ENCODE measurements at regions not wholly inside any gene's neighbourhood (a gene's known extent, or its start where the extent isn't known, plus 50 kb on each side); places are given as distances from the start of the nearest gene placed in this dataset.

DNA sequence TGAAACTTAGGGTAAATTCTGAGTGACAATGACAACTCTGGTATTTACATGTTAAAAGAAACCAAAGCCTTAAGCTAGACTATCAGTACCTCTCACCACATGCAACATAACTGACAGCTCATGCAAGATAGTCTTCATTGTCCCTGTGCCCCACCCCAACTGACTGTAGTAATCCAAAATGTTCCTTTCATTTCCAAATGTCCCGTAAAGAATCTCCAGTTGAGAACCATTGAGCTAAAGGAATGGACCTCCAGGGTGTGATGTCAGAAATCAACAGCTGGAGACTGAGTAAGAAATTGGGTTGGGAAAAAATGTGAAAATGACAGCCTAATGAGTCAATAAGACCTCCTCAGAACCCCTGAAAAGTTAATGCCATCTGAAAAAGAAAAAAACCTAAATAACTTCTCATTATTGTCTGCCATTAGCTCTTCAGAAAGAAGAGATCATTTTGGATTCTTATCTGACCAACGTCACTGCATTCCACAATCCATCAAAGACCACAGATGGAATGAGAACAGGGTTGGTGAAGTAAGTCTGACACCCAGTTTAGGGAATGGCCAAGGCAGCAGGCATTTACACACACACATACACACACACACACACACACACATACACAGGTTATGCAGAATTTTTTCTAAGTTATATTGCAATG lies 51.7 kb upstream of the ACVR2A start:
- DNase-seq (ENCODE audit: low spot score): peak; percentile 55

- DNase-seq (ENCODE audit: low spot score): no peak
Measured at GRCh38 chr2:147790580-147790979, 54.2 kb upstream of the ACVR2A start.

DNA sequence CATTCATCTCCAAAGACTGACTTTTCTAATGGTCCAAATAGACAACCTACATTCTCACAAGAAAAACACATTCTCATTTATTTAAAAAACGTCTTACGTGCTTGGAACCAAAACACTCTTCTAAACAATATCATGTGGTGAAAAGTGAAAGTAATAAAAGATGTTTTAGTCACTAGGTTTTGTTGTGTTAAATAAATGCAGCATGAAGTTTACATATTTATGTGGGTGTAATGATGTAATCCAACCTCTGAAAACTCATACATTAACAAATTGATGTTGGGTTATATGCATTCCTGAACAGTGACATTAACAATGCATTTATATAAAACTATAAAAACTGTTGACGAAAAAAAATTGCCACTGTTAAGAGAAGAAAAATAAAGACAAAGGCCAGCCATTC lies 55.1 kb upstream of the ACVR2A start:
- no peak for DNase-seq (ENCODE audit: low spot score)

- DNase-seq (ENCODE audit: low spot score): no peak
Measured at GRCh38 chr2:147789287-147789686, 55.5 kb upstream of the ACVR2A start.

DNA sequence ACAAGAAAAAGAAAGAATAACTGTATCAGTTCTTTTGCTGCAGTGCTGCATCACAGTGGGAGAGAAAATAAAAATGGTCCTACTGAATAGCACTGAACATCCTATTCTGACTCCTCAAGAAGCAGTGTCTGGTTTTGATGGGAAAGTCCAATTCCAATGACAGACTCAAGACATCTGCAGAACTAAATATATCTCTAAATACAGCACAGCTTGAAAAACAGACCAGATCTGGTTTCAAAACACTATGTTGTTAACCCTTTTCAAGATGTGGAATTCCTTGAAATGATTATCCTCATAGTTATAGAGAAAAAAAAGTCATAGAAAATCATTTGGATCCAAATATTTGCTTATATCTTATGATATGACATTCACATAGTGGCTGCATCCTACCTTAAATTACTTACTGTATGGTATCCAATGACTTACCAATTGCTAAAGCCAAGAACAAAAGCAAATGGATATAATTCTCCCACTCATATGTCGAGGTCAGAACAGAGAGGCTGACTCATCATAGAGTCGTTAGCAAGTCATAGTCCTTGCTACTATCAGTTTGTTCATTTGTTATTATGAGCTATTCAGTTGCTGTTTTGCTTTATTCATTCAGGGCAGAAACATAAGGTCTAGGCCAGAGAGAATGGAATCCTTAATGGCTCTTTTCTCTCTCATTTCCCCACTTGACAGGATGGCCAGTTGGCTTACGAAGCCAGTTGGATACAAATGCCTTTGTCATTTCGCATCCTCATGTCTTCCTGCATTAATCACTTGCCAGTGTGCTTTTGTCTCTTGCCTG lies 62.5 kb upstream of the ACVR2A start:
- peak; percentile 7 for DNase-seq (ENCODE audit: low spot score)

GRCh38 chr2:147779440-147779839 lies 65.4 kb upstream of the ACVR2A start:
- DNase-seq (ENCODE audit: low spot score): no peak

GRCh38 chr2:147777394-147777793 lies 67.4 kb upstream of the ACVR2A start:
- no peak for DNase-seq (ENCODE audit: low spot score)

DNA sequence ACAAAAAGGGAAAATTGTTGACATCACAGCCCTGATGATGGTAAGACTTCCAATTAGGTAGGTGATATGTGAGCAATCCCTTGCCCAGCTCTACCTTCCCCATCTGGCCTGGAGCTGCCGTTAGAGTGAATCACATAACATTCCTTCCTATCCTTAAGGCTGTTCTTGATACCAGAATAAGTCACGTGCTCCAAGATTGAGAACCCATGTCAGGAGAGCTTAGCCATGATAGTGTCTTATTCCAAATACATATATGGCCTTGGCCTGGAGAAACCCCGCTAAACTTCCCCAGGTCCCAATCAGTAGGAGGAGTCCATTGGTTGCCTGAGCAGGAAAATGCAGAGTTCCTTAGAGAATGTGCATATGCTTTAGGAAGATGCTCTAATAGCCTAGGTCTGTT lies 70.0 kb upstream of the ACVR2A start:
- DNase-seq (ENCODE audit: low spot score): no peak

DNA sequence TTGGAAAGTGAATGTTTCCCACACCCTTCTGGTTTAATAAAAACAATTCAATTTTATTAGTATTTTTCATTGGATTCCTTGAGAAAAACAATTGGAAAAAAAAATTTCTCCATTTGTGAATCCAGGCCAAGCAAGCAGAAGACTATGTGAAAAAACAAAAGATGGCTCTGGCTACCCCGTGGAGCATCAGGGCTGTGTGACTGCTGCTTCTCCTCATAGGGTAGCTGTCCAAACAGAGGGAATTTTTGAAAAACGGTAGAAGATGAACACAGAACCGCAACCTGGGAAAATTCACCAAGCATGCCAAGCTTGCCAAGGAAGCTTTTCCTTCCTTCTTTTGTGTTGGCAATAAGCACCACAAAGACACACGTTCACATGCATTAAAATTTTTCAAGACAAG lies 71.3 kb upstream of the ACVR2A start:
- DNase-seq (ENCODE audit: low spot score): no peak

DNA sequence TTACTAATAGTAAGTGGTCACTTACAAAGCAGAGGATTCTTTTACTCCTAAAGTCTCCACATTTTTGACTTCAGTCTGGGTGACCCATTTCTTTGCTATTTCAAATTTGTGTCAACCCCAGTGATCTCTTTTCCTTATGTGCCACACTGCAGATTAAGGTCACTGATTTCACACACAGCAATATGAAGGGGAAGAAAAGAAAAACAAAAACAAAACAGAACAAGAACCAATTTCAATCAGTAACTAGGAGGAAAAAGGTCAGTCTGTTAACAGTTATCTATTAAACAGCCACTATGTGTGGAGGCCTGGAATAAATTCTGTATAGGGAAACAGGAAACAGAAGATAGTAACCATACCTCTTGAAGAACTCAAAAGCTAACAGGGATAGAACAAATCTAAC lies 72.0 kb upstream of the ACVR2A start:
- DNase-seq (ENCODE audit: low spot score): no peak

DNA sequence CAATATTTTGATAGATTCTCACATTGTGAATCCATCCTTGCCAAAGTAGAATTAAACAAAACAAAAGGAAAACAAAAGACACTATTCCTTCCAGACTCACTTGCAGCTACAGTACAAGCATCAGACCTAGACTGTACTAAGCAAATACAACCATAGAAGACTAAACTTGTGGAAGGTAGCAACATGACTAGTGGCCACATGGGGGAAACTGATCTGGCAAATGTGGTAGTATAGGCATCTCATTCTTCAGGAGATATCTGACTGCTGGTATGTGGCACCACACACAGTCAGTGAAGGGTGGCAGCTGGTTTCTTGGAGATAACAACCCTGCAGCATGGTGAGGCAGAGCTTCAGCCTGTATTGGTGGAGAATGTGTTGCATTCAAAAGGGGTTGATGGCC lies 81.0 kb upstream of the ACVR2A start:
- no peak for DNase-seq (ENCODE audit: low spot score)

- no peak for DNase-seq (ENCODE audit: low spot score)
Measured at GRCh38 chr2:147760984-147761383, 83.8 kb upstream of the ACVR2A start.

GRCh38 chr2:147759536-147759935 lies 85.3 kb upstream of the ACVR2A start:
- DNase-seq (ENCODE audit: low spot score): no peak

GRCh38 chr2:147758821-147759220 lies 86.0 kb upstream of the ACVR2A start:
- no peak for DNase-seq (ENCODE audit: low spot score)

DNA sequence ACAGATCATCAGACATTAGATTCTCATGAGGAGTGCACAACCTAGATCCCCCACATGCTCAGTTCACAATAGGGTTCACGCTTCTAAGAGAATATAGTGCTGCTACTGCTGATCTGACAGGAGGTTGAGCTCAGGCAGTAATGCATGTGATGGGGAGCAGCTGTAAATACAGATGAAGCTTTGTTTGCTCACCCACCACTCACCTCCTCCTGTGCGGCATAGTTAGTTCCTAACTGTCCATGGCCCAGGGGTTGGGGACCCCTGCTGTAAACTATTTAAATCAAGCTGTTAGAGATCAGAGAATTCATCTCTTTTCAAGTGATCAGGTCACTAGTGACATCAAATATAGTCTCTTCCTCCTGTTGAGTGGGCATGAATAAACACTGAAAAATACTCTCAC lies 88.8 kb upstream of the ACVR2A start:
- DNase-seq (ENCODE audit: low spot score): no peak

GRCh38 chr2:147740211-147740927 lies 104.5 kb upstream of the ACVR2A start:
- DNase-seq (ENCODE audit: low spot score): no peak

GRCh38 chr2:147739508-147739907 lies 105.3 kb upstream of the ACVR2A start:
- DNase-seq (ENCODE audit: low spot score): peak; percentile 4

DNA sequence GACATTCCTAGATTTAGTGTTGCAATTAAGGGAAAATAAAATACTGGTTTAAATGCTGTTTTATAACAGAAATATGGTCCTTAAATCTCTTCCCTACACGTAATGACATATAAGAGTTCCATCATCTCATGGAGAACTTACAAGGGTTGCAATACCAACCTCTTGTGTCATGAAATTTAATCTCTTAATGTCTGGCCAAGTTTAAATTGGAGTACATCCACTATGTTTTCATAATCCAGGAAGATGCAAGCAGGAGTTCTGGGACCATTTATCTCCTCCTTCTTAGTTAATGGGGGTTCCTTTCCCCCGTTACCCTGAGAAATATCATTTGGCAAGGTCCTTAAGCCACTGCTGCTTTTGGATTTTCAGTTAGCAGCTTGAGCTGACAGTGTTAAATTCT lies 126.0 kb upstream of the ACVR2A start:
- DNase-seq (ENCODE audit: low spot score): no peak

DNA sequence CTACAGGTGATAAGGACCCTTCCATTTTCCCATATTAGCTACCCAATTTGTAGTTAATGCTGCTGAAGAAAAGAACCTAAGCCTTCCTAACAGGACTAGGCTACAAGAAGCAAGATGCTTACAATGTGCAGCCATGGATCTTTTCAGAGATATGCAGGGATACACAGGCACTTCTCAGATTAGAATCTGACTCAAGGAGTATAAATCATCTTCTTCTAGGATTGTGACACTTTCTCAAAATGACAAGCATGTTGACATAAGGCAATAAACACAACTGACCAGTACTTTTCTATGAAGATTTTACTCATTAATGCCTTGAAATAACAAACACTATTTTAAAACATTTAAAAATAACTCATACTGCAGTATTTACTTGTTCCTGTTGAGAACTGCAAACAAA lies 127.9 kb upstream of the ACVR2A start:
- no peak for DNase-seq (ENCODE audit: low spot score)

DNA sequence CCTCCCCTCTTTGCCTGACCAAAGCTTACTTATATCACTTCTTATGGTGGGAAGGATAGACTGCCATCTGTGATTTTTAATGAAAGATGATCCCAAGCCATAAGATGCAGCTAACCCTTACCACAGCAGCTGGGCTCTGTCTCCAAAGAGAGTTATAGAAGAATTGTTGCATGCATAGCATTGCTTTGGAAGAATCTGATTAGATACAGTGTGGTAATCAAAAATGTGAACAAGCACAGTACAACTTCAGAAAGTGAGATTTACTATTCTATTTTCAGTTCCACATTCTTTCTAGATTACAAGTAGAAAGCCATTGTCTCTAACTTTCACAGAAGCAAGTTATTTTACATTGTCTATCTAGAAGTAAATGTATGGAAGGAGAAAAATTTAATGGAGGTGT lies 129.0 kb upstream of the ACVR2A start:
- DNase-seq (ENCODE audit: low spot score): no peak

GRCh38 chr2:147714582-147714981 lies 130.2 kb upstream of the ACVR2A start:
- DNase-seq (ENCODE audit: low spot score): no peak

GRCh38 chr2:147713349-147713748 lies 131.5 kb upstream of the ACVR2A start:
- no peak for DNase-seq (ENCODE audit: low spot score)

DNA sequence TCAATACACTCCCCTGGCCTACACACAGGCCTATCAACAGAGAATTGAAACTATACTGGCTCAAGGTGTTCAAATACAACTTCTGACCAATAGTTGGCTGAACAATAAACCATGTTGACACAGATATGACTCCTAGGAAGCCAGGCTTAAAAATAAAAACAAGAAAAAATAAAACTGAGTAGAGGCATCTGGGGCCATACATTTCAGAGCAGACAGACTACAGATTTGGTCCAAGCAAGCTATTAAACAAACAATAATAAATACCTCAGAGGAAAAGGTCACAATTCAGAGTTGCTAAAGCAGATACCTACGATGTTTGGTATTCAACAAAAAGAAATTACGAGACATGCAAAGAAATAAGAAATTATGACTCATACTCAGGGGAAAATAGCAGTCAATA lies 132.8 kb upstream of the ACVR2A start:
- DNase-seq (ENCODE audit: low spot score): no peak
